ENCODE measurements at regions not wholly inside any gene's neighbourhood (a gene's known extent, or its start where the extent isn't known, plus 50 kb on each side); places are given as distances from the start of the nearest gene placed in this dataset.

DNA sequence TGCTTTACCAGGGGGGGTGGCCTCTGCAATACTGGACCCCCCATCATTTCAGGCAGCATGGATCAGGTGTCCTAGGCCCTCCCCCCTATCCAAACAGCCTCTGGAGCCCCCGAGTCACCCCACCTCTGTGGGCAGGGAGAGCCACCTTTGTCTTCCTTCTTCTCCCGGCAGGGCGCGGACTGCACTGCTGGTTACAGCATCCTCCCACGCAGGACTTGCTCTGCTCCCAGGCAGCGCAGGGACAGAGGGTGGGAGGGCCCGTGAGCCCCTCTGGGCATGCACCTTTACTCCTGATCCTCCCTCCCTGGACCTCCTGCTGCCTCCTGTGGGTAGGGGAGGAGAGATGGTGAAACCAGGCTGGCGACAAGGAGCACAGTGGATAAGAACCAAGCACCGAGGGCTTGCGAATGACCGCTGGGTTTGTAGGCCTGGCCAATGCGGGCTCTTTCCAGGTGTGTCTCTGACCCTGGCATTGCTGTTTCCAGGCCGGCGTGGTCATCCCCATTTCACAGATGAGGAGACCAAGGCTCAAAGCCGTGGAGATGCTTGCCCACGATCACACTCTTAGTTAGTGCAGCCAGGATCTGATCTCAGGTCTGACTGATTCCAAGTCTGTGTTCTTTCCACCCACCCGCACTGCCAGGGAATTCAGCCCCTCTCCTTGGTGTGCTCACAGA, 73.6 kb upstream of the TARDBP start:
- ChIA-PET POLR2A (no interaction called here), CTCF (no interaction called here)
- H3K27ac ChIP-seq (ENCODE audit: low read depth, low read length): no peak overlapping the region
- no peak overlapping the region for H3K4me3 ChIP-seq (ENCODE audit: low read depth, low read length)
- no peaks in the 10 kb centered on the region; the same call in 1 of the 2 replicates for H3K9me3 ChIP-seq (ENCODE audit: control insufficient read depth, insufficient read depth, low read length)
- no peak for DNase-seq (ENCODE audit: low read depth, low spot score)
- H3K27me3 ChIP-seq (ENCODE audit: control insufficient read depth, insufficient read depth, low read length): peaks cover 18% of the 10 kb centered on the region
- TF ChIP-seq, protein P1, sequence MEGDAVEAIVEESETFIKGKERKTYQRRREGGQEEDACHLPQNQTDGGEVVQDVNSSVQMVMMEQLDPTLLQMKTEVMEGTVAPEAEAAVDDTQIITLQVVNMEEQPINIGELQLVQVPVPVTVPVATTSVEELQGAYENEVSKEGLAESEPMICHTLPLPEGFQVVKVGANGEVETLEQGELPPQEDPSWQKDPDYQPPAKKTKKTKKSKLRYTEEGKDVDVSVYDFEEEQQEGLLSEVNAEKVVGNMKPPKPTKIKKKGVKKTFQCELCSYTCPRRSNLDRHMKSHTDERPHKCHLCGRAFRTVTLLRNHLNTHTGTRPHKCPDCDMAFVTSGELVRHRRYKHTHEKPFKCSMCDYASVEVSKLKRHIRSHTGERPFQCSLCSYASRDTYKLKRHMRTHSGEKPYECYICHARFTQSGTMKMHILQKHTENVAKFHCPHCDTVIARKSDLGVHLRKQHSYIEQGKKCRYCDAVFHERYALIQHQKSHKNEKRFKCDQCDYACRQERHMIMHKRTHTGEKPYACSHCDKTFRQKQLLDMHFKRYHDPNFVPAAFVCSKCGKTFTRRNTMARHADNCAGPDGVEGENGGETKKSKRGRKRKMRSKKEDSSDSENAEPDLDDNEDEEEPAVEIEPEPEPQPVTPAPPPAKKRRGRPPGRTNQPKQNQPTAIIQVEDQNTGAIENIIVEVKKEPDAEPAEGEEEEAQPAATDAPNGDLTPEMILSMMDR (IDR thresholded peaks at IDR 0.05; ENCODE audit: low read depth, low read length): no peak

DNA sequence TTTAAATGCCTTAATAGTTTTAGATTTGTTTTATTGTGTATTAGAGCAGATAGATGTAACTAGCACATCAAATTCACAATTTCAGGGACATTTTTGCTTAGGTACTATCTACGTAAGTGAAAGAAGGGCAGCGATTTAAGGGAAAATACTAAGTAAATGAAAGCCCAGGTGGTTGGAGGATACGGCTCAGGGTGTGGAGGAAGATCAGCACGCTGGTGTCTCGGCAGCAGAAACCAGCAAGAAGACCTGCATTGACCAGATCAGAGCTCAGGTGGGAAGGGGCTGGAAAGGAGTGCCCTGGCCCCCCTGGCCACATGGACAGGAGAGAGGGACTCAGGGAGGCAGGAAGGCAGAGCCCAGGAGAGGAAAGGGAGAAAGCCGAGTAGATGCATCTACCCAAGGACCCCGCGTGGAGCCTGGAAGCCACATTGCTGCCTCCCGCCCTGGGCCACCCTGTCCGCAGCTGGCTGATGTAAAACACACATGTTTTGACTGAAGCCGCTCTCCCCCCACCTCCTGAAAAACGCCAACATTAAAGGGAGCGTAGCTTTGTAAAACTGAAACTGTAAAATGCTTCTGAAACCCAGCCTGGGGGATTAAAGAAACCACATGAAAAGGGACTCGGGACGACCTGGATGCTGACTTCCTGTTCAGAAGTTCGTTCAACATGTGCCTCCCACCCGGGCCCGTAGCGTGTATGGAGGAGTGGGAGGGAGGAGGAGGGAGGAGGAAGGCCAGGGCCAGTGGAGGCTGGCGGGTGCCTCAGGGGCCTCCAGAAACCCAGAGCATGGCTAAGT, 72.6 kb upstream of the TARDBP start:
- H3K9me3 ChIP-seq (ENCODE audit: control insufficient read depth, insufficient read depth, low read length): no peaks in the 10 kb centered on the region; the same call in 1 of the 2 replicates
- H3K27me3 ChIP-seq (ENCODE audit: control insufficient read depth, insufficient read depth, low read length): peaks cover 23% of the 10 kb centered on the region
- no peak overlapping the region for H3K4me3 ChIP-seq (ENCODE audit: low read depth, low read length)
- H3K27ac ChIP-seq (ENCODE audit: low read depth, low read length): no peak overlapping the region
- no peak for DNase-seq (ENCODE audit: low read depth, low spot score)
- TF ChIP-seq, protein P1 (IDR thresholded peaks at IDR 0.05; ENCODE audit: low read depth, low read length): no peak
- CTCF ChIA-PET: no interaction called here
- POLR2A ChIA-PET: no interaction called here

DNA sequence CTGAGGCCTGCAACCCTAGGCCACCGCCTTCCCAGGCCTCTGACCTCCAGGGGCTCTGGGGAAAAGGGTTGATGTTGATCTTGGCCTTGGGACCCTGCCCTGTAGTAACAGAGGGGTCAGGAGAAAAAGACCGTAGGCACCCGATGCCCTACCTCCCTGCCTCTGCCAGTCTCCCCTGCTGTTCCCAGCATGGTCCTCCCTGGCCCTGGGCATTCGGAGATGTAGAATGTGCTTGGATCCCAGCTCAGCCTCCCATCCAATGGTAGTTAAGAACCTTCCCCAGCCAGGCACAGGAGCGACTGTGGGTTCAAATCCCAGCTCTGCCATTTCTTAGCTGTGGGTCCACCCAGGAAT, 72.0 kb upstream of the TARDBP start:
- Histone ChIP-seq H3K4me3 (ENCODE audit: low read depth, low read length) (no peak overlapping the region), H3K9me3 (ENCODE audit: control insufficient read depth, insufficient read depth, low read length) (no peaks in the 10 kb centered on the region; the same call in 1 of the 2 replicates), H3K27me3 (ENCODE audit: control insufficient read depth, insufficient read depth, low read length) (peaks cover 27% of the 10 kb centered on the region), H3K27ac (ENCODE audit: low read depth, low read length) (no peak overlapping the region)
- ChIA-PET CTCF (no interaction called here), POLR2A (no interaction called here)
- TF ChIP-seq, protein P1 (IDR thresholded peaks at IDR 0.05; ENCODE audit: low read depth, low read length): no peak
- no peak for DNase-seq (ENCODE audit: low read depth, low spot score)

DNA sequence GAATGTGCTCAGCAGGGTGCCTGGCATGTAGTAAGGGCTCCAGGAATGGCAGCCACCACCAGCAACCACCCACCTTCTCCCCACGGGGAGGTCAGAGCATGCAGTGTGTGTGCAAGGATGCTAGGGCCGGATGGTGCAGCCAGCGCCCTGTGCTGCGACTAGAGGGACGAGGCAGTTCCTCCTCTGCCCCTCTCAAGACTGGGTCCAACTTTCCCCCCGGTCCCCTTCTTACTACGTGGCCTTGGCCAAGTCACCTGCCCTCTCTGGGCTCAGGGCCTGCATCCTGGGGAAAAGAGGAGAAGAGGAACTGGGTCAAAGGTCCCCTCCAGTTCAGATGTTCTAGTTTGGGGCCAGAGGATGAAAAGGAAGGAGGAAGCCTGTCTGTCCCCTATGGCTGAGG, 71.6 kb upstream of the TARDBP start:
- POLR2A ChIA-PET: no interaction called here
- TF ChIP-seq, protein P1 (IDR thresholded peaks at IDR 0.05; ENCODE audit: low read depth, low read length): no peak

DNA sequence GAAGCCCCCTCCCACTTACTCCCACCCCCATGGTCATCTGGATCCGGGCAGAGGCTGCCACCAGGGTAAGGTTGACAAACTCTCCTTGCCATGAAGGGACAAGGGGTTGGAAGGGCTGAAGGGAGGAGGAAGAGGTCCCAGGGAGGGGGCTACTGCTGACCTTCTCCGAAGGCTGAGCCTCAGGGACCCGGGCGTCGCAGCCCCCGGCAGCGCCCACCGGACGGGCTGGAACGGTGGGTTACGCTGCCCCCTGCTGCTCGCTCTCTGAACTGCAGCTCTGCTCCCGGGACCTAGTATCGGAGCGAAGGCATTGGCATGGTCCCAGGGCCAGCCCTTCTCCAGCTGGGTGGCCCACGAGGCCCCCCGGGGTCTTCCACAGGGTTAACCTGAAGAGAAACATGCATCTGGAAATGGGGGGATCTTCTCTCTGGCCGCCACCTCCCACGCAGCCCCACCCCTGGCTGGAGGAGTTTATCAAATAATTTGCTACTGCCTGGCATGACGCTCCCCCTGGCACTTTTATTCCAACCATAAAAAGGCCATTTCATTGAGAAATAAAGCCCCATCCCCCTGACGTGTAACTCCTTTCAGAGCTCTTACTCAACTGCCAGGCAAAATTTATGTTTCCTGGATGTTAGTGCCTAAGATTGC, 70.4 kb upstream of the TARDBP start:
- Histone ChIP-seq H3K27ac (ENCODE audit: low read depth, low read length) (no peak overlapping the region), H3K9me3 (ENCODE audit: control insufficient read depth, insufficient read depth, low read length) (no peaks in the 10 kb centered on the region; the same call in 1 of the 2 replicates), H3K4me3 (ENCODE audit: low read depth, low read length) (no peak overlapping the region), H3K27me3 (ENCODE audit: control insufficient read depth, insufficient read depth, low read length) (peaks cover 22% of the 10 kb centered on the region)
- CTCF ChIA-PET: interaction anchor here (0.5 to 1.6 kb wide), 21 partner anchors 9 to 447 kb away, joined by 3 to 11 read pairs (median 4); no protein-coding TSS in a partner anchor
- POLR2A ChIA-PET: no interaction called here
- TF ChIP-seq, protein P1 (IDR thresholded peaks at IDR 0.05; ENCODE audit: low read depth, low read length): peak; percentile 86
- no peak for DNase-seq (ENCODE audit: low read depth, low spot score)

More for the DNA sequence above, 71.6 kb upstream of the TARDBP start:
- no peak overlapping the region for H3K4me3 ChIP-seq (ENCODE audit: low read depth, low read length)
- H3K27ac ChIP-seq (ENCODE audit: low read depth, low read length): no peak overlapping the region
- no peaks in the 10 kb centered on the region; the same call in 1 of the 2 replicates for H3K9me3 ChIP-seq (ENCODE audit: control insufficient read depth, insufficient read depth, low read length)
- H3K27me3 ChIP-seq (ENCODE audit: control insufficient read depth, insufficient read depth, low read length): peaks cover 26% of the 10 kb centered on the region
- no peak for DNase-seq (ENCODE audit: low read depth, low spot score)
- CTCF ChIA-PET: no interaction called here
